PC-9 (cell line): ENCODE measurements at regions not wholly inside any gene's neighbourhood (a gene's known extent, or its start where the extent isn't known, plus 50 kb on each side); places are given as distances from the start of the nearest gene placed in this dataset.

Experiments
- BruUV-seq: library from RNA; stranded (reverse); fragments of 400-500 nt; replicated peaks from 2 replicates; lab custom pipeline; 2021; lab: Mats Ljungman, UMichigan
- CTCF ChIA-PET: fragments of 300-600 bp; sonication (Branson Sonifier 250); formaldehyde crosslinking; loops from one replicate; lab custom pipeline; 2022; ENCODE audit warnings: antibody characterized with exemption; lab: Charles Lee
- POLR2A ChIA-PET: fragments of 300-600 bp; sonication (Branson Sonifier 250); formaldehyde crosslinking; loops from one replicate; lab custom pipeline; 2022; ENCODE audit warnings: antibody characterized with exemption; ENCODE audit not compliant: unreplicated experiment; lab: Charles Lee
- DNase-seq, 2 experiments: peaks; one replicate each; pipeline versions ENCODE4 v3.0.0 to v3.0.0-alpha.2; 2015 to 2022; ENCODE audit warnings: mixed read lengths in 1 of 2
- H2AFZ ChIP-seq: fragments of 200-600 bp; sonication (generic); 2 replicates; pipeline ENCODE4 v1.8.1; 2017; ENCODE audit warnings: antibody characterized with exemption
- H3F3A ChIP-seq: fragments of 200-600 bp; sonication (generic); 2 replicates; pipeline ENCODE4 v1.8.1; 2017; ENCODE audit warnings: antibody characterized with exemption, mild to moderate bottlenecking, low read depth; ENCODE audit not compliant: insufficient read depth
- H3K27ac ChIP-seq: fragments of 200-600 bp; sonication (generic); 2 replicates; pipeline ENCODE4 v1.6.1; 2016; ENCODE audit warnings: mixed run types
- H3K27me3 ChIP-seq: fragments of 200-600 bp; sonication (generic); 2 replicates; pipeline ENCODE4 v1.6.1; 2016; ENCODE audit warnings: low read depth, mixed run types; ENCODE audit not compliant: insufficient read depth
- H3K36me3 ChIP-seq: fragments of 200-600 bp; sonication (generic); 2 replicates; pipeline ENCODE4 v1.6.1; 2016; ENCODE audit warnings: low read depth, mixed run types
- H3K4me1 ChIP-seq: fragments of 200-600 bp; sonication (generic); replicated peaks from 2 replicates; pipeline ENCODE4 v1.6.1; 2016; ENCODE audit warnings: mixed run types; ENCODE audit not compliant: insufficient read depth
- H3K4me2 ChIP-seq: fragments of 200-600 bp; sonication (generic); 2 replicates; pipeline ENCODE4 v1.6.1; 2017; ENCODE audit warnings: mixed run types
- H3K4me3 ChIP-seq: fragments of 200-600 bp; sonication (generic); 2 replicates; pipeline ENCODE4 v1.6.1; 2016; ENCODE audit warnings: mixed run types
- H3K79me2 ChIP-seq: fragments of 200-600 bp; sonication (generic); 2 replicates; pipeline ENCODE4 v1.6.1; 2017; ENCODE audit warnings: low read depth, mixed run types
- H3K9me2 ChIP-seq: fragments of 200-600 bp; sonication (generic); 2 replicates; pipeline ENCODE4 v1.8.1; 2017; ENCODE audit warnings: mild to moderate bottlenecking; ENCODE audit not compliant: insufficient read depth
- H3K9me3 ChIP-seq: fragments of 200-600 bp; sonication (generic); 2 replicates; pipeline ENCODE4 v1.8.1; 2016; ENCODE audit warnings: low read depth; ENCODE audit not compliant: insufficient read depth
- H4K20me1 ChIP-seq: fragments of 200-600 bp; sonication (generic); 2 replicates; pipeline ENCODE4 v1.8.1; 2017; ENCODE audit not compliant: insufficient read depth
- EZH2 ChIP-seq: fragments of 200-600 bp; sonication (generic); IDR thresholded peaks from 2 replicates; pipeline ENCODE4 v1.8.0; 2017; ENCODE audit warnings: antibody characterized with exemption, low read depth
- intact Hi-C: fragments of 100-400 bp; cut with micrococcal nuclease; formaldehyde crosslinking; loops from one replicate; pipeline ENCODE4 v1.10.0; 2022; ENCODE audit not compliant: unreplicated experiment
- TF ChIP-seq, protein P1 (sequence below): fragments of 200-600 bp; sonication (generic); conservative IDR thresholded peaks from 2 replicates; pipeline ENCODE4 v1.6.1; 2017; ENCODE audit warnings: mixed run types, antibody characterized with exemption, mild to moderate bottlenecking, moderate library complexity

DNA sequence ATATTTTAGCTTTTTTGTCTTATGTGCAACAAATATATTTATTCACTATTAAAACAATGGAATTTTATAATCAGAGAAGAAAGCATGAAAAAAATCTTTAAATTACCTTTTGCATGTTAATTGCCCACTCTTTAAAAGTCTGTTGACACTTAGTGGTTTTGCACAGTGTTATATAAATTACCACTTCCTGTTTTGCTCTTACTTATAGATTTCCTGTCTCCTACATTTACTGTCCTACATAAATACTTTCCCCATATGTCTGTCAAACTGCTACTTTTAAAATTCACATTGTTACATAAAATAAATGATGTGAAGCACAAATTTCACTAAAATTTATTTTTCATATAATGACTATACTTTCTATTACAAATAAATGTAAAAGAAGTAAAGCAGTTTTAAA is 161.1 kb upstream of the NDST4 start:
- no peak overlapping the region for H3K4me2 ChIP-seq
- H3K4me1 ChIP-seq = no peaks in the 10 kb centered on the region
- H3K4me3 ChIP-seq = no peak overlapping the region
- CTCF ChIA-PET = no interaction called here
- no peaks in the 10 kb centered on the region for H3F3A ChIP-seq
- H3K9me3 ChIP-seq = no peaks in the 10 kb centered on the region
- BruUV-seq = no TSS peak
- no peaks in the 10 kb centered on the region for H4K20me1 ChIP-seq
- no peaks in the 10 kb centered on the region for H3K79me2 ChIP-seq
- no peak overlapping the region for H3K27ac ChIP-seq
- no peaks in the 10 kb centered on the region for H3K9me2 ChIP-seq
- POLR2A ChIA-PET = no interaction called here
- intact Hi-C loops = no loop called here
- H2AFZ ChIP-seq = no peak overlapping the region
- no peaks in the 10 kb centered on the region for H3K27me3 ChIP-seq
- TF ChIP-seq, protein P1, sequence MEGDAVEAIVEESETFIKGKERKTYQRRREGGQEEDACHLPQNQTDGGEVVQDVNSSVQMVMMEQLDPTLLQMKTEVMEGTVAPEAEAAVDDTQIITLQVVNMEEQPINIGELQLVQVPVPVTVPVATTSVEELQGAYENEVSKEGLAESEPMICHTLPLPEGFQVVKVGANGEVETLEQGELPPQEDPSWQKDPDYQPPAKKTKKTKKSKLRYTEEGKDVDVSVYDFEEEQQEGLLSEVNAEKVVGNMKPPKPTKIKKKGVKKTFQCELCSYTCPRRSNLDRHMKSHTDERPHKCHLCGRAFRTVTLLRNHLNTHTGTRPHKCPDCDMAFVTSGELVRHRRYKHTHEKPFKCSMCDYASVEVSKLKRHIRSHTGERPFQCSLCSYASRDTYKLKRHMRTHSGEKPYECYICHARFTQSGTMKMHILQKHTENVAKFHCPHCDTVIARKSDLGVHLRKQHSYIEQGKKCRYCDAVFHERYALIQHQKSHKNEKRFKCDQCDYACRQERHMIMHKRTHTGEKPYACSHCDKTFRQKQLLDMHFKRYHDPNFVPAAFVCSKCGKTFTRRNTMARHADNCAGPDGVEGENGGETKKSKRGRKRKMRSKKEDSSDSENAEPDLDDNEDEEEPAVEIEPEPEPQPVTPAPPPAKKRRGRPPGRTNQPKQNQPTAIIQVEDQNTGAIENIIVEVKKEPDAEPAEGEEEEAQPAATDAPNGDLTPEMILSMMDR = no peak
- TF ChIP-seq EZH2 = no peak
- DNase-seq = no peak
- H3K36me3 ChIP-seq = no peaks in the 10 kb centered on the region

DNA sequence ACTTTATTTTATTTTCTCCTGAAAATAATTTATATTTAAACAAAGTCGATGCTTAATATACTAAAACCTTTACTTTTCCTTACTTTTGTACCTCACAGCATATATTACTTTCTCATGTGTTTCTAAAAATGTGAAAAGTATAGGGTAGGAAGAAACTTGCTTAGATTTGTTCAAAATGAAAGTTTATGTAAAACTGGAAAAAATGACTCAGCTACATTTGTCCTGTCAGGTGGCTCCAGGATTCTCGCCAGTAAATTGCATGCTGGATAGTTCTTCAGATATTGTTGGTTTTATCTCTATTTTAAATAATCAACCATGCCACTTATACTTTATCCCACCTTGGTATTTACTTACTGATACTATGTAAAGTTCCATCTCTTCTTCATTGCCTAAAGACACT is 159.2 kb upstream of the NDST4 start:
- Histone ChIP-seq H2AFZ (no peak overlapping the region), H3K4me2 (no peak overlapping the region), H4K20me1 (no peaks in the 10 kb centered on the region), H3K9me2 (no peaks in the 10 kb centered on the region), H3K79me2 (no peaks in the 10 kb centered on the region), H3K4me1 (no peaks in the 10 kb centered on the region), H3K4me3 (no peak overlapping the region), H3K27me3 (no peaks in the 10 kb centered on the region), H3K36me3 (no peaks in the 10 kb centered on the region), H3K9me3 (no peaks in the 10 kb centered on the region), H3K27ac (no peak overlapping the region), H3F3A (no peaks in the 10 kb centered on the region)
- CTCF ChIA-PET = no interaction called here
- POLR2A ChIA-PET = no interaction called here
- BruUV-seq = no TSS peak
- DNase-seq = no peak
- TF ChIP-seq, protein P1 = no peak
- no peak for TF ChIP-seq EZH2
- intact Hi-C loops = no loop called here

DNA sequence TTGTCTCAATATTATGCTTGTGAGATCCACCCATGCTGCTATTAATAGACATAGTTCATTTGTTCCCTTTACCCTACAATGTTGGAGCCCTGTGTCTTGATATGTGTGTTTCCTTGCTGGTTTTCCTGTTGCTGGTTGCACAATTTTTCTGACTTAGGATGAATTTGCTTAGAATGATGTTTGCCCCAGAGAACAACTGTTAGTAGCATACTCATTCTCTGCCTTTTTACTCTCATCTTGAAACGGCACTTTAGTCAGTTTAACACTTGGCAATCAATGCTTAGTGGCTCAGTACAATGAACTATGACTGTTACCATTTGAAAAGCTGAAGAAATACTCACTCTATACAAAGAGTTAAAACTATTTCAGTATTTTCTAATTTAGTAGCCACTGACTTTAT is 158.8 kb upstream of the NDST4 start:
- BruUV-seq = no TSS peak
- POLR2A ChIA-PET = no interaction called here

More for the DNA sequence above, 158.8 kb upstream of the NDST4 start:
- Histone ChIP-seq H3K4me3 (no peak overlapping the region), H3K27ac (no peak overlapping the region), H4K20me1 (no peaks in the 10 kb centered on the region), H3F3A (no peaks in the 10 kb centered on the region), H3K79me2 (no peaks in the 10 kb centered on the region), H3K27me3 (no peaks in the 10 kb centered on the region), H3K4me2 (no peak overlapping the region), H3K36me3 (no peaks in the 10 kb centered on the region), H2AFZ (no peak overlapping the region), H3K9me3 (no peaks in the 10 kb centered on the region), H3K9me2 (no peaks in the 10 kb centered on the region), H3K4me1 (no peaks in the 10 kb centered on the region)
- no peak for DNase-seq
- TF ChIP-seq, protein P1 = no peak
- no peak for TF ChIP-seq EZH2
- CTCF ChIA-PET = no interaction called here
- intact Hi-C loops = no loop called here
